Left lung (tissue), 4 donors: ENCODE measurements at regions not wholly inside any gene's neighbourhood (a gene's known extent, or its start where the extent isn't known, plus 50 kb on each side); places are given as distances from the start of the nearest gene placed in this dataset.

ENCODE experiments used
- ATAC-seq: fragments of 200-7000 bp; cut with Tn5 transposase; one replicate; pipeline ENCODE4 v1.9.1; 2020; ENCODE audit warnings: moderate library complexity
- DNase-seq, 4 donors: peaks; one replicate each; pipeline ENCODE4 v3.0.0-alpha.2; 2013 to 2020
- H3K27ac ChIP-seq, 2 donors: fragments of 200-600 bp; sonication (generic) in 1 of 2; one replicate each; pipeline versions ENCODE4 v1.5.0 to v1.8.0; 2020 to 2021
- H3K27me3 ChIP-seq, 2 donors: fragments of 200-600 bp; sonication (generic) in 1 of 2; one replicate each; pipeline versions ENCODE4 v1.5.0 to v1.8.0; 2020 to 2021
- H3K36me3 ChIP-seq, 2 donors: fragments of 200-600 bp; sonication (generic) in 1 of 2; one replicate each; pipeline versions ENCODE4 v1.5.0 to v1.8.0; 2020 to 2021
- H3K4me1 ChIP-seq, 2 donors: fragments of 200-600 bp; one replicate each; pipeline ENCODE4 v1.8.0; 2021
- H3K4me3 ChIP-seq, 2 donors: fragments of 200-600 bp; sonication (generic) in 1 of 2; one replicate each; pipeline versions ENCODE4 v1.5.0 to v1.8.0; 2020 to 2021; ENCODE audit warnings: mild to moderate bottlenecking in 1 of 2
- H3K9me3 ChIP-seq, 2 donors: fragments of 200-600 bp; sonication (generic) in 1 of 2; one replicate each; pipeline versions ENCODE4 v1.5.0 to v1.8.0; 2020 to 2021
- CTCF ChIP-seq, 2 donors: fragments of 200-600 bp; sonication (generic) in 1 of 2; IDR thresholded peaks; one replicate each; pipeline versions ENCODE4 v1.5.0 to v1.8.0; 2021; ENCODE audit warnings: antibody characterized with exemption in 2 of 2
- intact Hi-C, 2 donors: fragments of 100-400 bp; cut with DNase I; formaldehyde crosslinking; loops; one replicate each; pipeline versions ENCODE4 v1.11.2 to v1.14.2; 2022
- donor health status: DM: no; HTN: yes; CAD: no.
- donor health status: DM: no; HTN: no; CAD: no.

- Histone ChIP-seq H3K27ac (no peak overlapping the region), H3K36me3 (no peaks in the 10 kb centered on the region), H3K4me3 (no peak overlapping the region), H3K9me3 (no peaks in the 10 kb centered on the region), H3K27me3 (no peaks in the 10 kb centered on the region), H3K4me1 (no peaks in the 10 kb centered on the region)
- ATAC-seq: peak; percentile 53
- TF ChIP-seq CTCF (IDR thresholded peaks at IDR 0.05): no peak
- intact Hi-C loops: no loop called here
- no peak for DNase-seq
Observed at GRCh38 chr3:182116386-182116785, 404.7 kb downstream of the SOX2 start.

GRCh38 chr3:182117131-182117530 lies 405.4 kb downstream of the SOX2 start:
- Histone ChIP-seq H3K4me3 (no peak overlapping the region), H3K36me3 (no peaks in the 10 kb centered on the region), H3K27me3 (no peaks in the 10 kb centered on the region), H3K4me1 (no peaks in the 10 kb centered on the region), H3K9me3 (no peaks in the 10 kb centered on the region), H3K27ac (no peak overlapping the region)
- intact Hi-C loops: no loop called here
- DNase-seq (no peak), ATAC-seq (no peak)
- no peak for TF ChIP-seq CTCF (IDR thresholded peaks at IDR 0.05)

- Histone ChIP-seq H3K4me1 (no peaks in the 10 kb centered on the region), H3K27me3 (no peaks in the 10 kb centered on the region), H3K36me3 (no peaks in the 10 kb centered on the region), H3K9me3 (no peaks in the 10 kb centered on the region), H3K4me3 (no peak overlapping the region), H3K27ac (no peak overlapping the region)
- intact Hi-C loops: no loop called here
- no peak for ATAC-seq
- no peak for DNase-seq
- TF ChIP-seq CTCF (IDR thresholded peaks at IDR 0.05): no peak
Observed at GRCh38 chr3:182117583-182117982, 405.9 kb downstream of the SOX2 start.

- TF ChIP-seq CTCF (IDR thresholded peaks at IDR 0.05): no peak
- H3K4me1 ChIP-seq: no peaks in the 10 kb centered on the region
- no peak overlapping the region for H3K4me3 ChIP-seq
- H3K27me3 ChIP-seq: no peaks in the 10 kb centered on the region
- H3K36me3 ChIP-seq: no peaks in the 10 kb centered on the region
- ATAC-seq (no peak), DNase-seq (no peak)
- H3K9me3 ChIP-seq: no peaks in the 10 kb centered on the region
- H3K27ac ChIP-seq: no peak overlapping the region
- intact Hi-C loops: no loop called here
Observed at GRCh38 chr3:182118066-182118465, 406.3 kb downstream of the SOX2 start.

GRCh38 chr3:182121401-182121800 lies 409.7 kb downstream of the SOX2 start:
- intact Hi-C loops: no loop called here
- H3K36me3 ChIP-seq: no peaks in the 10 kb centered on the region
- no peak overlapping the region for H3K4me3 ChIP-seq
- no peak overlapping the region for H3K27ac ChIP-seq
- no peak for ATAC-seq
- H3K4me1 ChIP-seq: no peaks in the 10 kb centered on the region
- DNase-seq: no peak
- no peak for TF ChIP-seq CTCF (IDR thresholded peaks at IDR 0.05)
- no peaks in the 10 kb centered on the region for H3K9me3 ChIP-seq
- H3K27me3 ChIP-seq: no peaks in the 10 kb centered on the region
